SIG-M5 treated with dmso at 0.1 percent for 504 hours (cell line): ENCODE measurements at regions not wholly inside any gene's neighbourhood (a gene's known extent, or its start where the extent isn't known, plus 50 kb on each side); places are given as distances from the start of the nearest gene placed in this dataset.
"Not testable (repeated sequence)": the region's sequence is repeated elsewhere in the genome, so short reads cannot be mapped to it uniquely, and the experiment has no call there.

Source experiments
- DNase-seq: peaks from one replicate; lab custom pipeline; 2025; ENCODE audit not compliant: unreplicated experiment; lab: John Stamatoyannopoulos, UW

DNA sequence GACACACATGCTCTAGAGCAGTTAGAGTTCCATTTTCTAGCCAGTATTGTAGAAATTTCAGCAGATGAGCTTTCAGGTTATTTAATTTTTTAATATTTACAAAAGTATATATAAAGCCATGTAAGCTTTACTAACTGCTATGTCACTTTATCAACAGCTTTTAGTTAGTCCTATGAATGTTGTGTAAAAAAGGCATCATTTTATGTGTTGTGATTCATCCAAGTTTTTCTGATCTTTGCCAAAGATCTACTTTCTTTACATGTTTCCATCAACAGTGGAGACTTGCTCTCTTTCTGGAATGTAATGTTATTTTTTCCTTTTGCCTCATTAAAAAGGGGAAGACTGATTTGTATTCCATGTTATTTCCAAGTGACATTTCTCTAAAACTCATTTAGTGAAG, 125.2 kb upstream of the TFPI start:
- DNase-seq: no peak

DNA sequence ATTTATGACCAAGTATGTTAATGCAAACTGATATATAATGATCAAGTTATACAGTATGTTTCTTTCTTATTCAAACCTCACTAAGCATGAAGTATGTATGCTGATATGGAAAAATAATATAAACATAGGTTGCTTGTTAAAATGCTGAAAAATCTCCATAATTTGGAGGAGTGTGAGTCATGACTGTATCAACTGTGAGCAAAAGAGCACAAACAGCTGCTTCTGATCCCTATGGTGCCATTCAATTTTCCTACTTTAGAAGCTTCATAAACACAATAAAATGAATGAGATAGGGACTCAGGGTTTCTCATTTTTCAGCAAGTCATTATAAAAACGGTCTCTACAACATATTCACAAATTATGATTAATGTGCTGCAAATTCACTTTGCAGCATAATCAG, 129.9 kb upstream of the TFPI start:
- no peak for DNase-seq

DNA sequence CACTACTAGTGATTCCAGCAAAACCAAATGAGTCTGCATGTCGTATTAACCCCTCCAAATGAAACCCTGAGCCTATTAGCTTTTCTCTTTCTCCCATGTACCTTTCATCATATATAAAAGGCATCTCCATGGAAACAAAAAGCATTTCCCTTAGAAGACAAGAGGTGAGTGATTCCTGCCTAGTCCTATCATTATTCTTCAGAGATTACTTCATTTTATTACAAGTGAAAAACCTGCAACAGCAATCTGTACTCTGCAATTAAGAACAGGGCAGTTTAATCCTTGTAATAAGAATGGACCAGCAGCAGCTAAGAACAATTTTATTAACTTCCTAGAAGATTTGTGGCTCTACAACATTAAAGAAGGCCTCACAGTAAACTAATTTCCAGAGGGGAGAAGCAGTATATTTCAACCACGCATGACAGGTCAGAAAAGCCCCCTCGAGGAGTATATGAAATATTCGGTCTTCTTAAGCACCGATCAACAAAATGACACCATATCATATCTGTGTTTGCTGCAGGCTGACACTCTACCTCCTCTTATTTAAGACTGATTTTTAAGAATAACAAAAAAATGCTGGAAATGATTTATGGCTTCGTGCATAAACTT, 132.3 kb upstream of the TFPI start:
- no peak for DNase-seq

GRCh38 chr2:187687585-187687984, 133.3 kb upstream of the TFPI start:
- DNase-seq: no peak

DNA sequence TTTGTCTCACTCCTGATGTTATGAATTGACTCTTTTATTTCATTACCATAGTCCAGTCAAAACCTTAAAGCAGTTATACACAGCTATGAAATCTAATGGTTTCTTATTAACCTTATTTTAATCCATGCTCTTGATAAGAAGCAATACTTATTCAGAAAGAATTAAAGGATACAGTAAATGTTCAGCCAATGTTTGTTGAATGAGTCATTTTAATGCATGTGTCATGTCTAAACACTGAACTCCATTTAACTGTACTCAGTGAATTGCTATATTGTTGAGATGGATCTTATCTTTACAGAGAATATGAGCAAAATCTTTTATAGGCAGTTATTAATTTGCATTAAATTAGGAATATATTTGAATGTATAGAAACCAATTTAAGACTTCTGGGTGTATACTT, 135.1 kb upstream of the TFPI start:
- no peak for DNase-seq

GRCh38 chr2:187693923-187694322, 139.7 kb upstream of the TFPI start:
- no peak for DNase-seq

DNA sequence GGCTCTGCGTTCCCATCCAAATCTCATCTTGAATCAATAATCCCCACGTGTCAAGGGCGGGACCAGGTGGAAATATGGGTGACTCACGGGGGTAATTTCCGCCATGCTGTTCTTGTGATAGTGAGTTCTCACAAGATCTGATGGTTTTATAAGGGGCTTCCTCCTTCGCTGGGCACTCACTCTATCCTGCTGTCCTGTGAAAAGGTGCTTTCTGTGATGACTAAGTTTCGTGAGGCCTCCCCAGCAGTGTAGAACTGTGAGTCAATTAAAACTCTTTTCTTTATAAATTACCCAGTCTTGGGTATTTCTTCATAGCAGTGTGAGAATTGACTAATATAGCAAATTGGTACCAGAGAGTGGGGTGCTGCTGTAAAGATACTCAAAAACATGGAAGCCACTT, 142.4 kb upstream of the TFPI start:
- not testable (repeated sequence) for DNase-seq

GRCh38 chr2:187698374-187699110, 144.3 kb upstream of the TFPI start:
- no peak for DNase-seq

- no peak for DNase-seq
These were observed 147.9 kb upstream of the TFPI start for GRCh38 chr2:187702157-187702556.

- no peak for DNase-seq
These were observed 154.0 kb upstream of the TFPI start for GRCh38 chr2:187708272-187708671.

- DNase-seq: no peak
These were observed 154.8 kb upstream of the TFPI start for GRCh38 chr2:187709065-187709464.

DNA sequence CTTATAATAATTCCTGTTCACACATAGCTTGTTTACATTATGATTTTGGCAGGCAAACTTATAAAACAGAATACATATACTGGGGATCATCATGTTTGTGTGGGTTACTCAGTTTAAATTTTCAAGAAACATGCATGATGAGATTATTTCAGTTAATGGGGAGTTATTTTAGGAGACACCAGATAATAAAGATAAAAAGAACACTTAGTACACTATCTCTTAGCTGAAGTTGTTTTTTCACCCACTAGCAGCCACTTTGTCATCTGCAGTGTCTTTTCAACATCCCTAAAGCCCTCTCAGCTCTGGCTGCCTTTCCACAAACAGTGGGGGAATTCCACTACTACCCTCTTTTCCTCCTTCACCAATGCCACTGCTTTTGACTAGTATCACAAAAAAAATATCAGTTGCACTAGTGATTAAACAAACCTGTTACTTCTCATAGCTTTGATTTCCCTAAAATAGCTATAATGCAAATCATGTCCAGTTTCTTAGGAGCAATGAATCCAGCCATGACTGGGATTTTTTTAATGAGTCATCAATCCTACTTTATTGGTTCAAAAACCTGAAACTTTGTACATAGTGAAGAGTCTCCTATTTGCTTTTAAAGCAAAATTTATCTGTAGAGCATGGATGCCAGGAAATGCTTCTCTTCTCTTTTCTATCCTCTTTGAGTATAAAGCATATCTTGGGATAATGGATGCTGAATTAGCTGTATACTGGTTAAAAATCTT, 156.7 kb upstream of the TFPI start:
- DNase-seq: no peak

- DNase-seq: no peak
These were observed 161.4 kb upstream of the TFPI start for GRCh38 chr2:187715590-187715989.

DNA sequence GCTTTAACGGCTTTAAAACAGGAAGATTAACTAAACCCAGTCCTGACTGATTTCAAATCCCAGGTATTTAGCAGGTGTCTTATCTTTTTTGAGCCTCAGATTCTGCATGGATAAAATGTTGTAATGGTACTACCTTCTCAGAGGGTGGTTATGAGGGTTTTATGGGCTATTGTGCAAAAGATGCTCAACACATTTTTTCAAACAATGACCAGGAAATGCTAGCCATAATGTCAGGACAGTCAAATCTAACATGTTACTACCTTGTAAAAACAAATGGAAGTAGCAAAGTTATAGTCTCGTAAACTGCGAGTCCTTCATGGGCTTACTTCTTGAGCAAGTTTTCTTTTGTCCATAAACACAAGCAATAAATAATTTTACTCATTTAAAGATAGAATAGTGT, 162.1 kb upstream of the TFPI start:
- DNase-seq: no peak

- no peak for DNase-seq
These were observed 163.9 kb upstream of the TFPI start for GRCh38 chr2:187718092-187718491.

GRCh38 chr2:187719510-187719909, 165.3 kb upstream of the TFPI start:
- no peak for DNase-seq

- no peak for DNase-seq
These were observed 194.7 kb upstream of the TFPI start for GRCh38 chr2:187748958-187749357.

- no peak for DNase-seq
These were observed 195.7 kb upstream of the TFPI start for GRCh38 chr2:187749804-187750431.

- DNase-seq: no peak
These were observed 214.8 kb upstream of the TFPI start for GRCh38 chr2:187768995-187769394.

DNA sequence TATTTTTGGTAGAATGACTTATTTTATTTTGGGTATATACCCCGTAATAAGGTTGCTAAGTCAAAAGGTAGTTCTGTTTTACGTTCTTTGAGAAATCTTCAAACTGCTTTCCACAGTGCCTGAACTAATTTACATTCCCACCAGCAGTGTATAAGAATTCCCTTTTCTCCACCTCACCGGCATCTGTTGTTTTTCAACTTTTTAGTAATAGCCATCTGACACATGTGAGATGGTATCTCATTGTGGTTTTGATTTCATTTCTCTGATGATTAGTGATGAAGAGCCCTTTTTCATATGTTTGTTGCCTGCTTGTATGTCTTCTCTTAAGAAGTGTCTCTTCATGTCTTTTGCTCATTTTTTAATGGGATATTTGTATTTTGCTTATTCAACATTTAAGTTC, 215.2 kb upstream of the TFPI start:
- DNase-seq: no peak

- DNase-seq: no peak
These were observed 220.4 kb upstream of the TFPI start for GRCh38 chr2:187774551-187775071.

DNA sequence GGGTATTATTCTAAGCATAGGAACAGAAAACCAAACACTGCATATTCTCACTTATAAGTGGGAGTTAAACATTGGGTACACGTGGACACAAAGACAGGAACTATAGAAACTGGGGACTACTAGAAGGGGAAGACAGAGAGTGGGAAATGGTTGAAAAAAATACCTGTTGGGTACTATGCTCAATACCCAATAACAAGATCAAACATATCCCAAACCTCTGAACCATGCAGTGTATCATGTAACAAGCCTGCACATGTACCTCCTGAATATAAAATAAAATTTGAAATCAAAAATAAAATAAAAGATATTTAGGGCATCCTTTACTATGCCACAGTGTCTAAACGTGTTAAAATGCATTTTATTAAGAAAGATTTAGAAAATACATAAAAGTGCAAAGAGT, 221.0 kb upstream of the TFPI start:
- DNase-seq: no peak
